ENCODE measurements at regions not wholly inside any gene's neighbourhood (a gene's known extent, or its start where the extent isn't known, plus 50 kb on each side); places are given as distances from the start of the nearest gene placed in this dataset.

- H3K9me3 ChIP-seq (ENCODE audit: control insufficient read depth, low read length) = no peaks in the 10 kb centered on the region
- 88 to 100% methylated on average over 1 of the region's 2 CpGs for WGBS, 2 experiments (ENCODE audit: insufficient coverage in 2 of 2)
- H3K27ac ChIP-seq (ENCODE audit: low read depth, low read length, severe bottlenecking) = no peak overlapping the region
- no peaks in the 10 kb centered on the region for H3K36me3 ChIP-seq (ENCODE audit: control insufficient read depth, insufficient read depth, low read length)
- no peak overlapping the region for H3K4me3 ChIP-seq (ENCODE audit: extremely low read depth, insufficient read depth, low read length, poor library complexity, severe bottlenecking)
- H3K4me1 ChIP-seq (ENCODE audit: control insufficient read depth, insufficient read depth, low read length, poor library complexity, severe bottlenecking) = no peaks in the 10 kb centered on the region
Observed at GRCh38 chr3:104856741-104857140, 510.0 kb upstream of the ALCAM start.

GRCh38 chr3:104868291-104868690 is 498.4 kb upstream of the ALCAM start:
- no peaks in the 10 kb centered on the region for H3K9me3 ChIP-seq (ENCODE audit: control insufficient read depth, low read length)
- H3K4me3 ChIP-seq (ENCODE audit: extremely low read depth, insufficient read depth, low read length, poor library complexity, severe bottlenecking) = no peak overlapping the region
- no peak overlapping the region for H3K27ac ChIP-seq (ENCODE audit: low read depth, low read length, severe bottlenecking)
- no peaks in the 10 kb centered on the region for H3K4me1 ChIP-seq (ENCODE audit: control insufficient read depth, insufficient read depth, low read length, poor library complexity, severe bottlenecking)
- H3K36me3 ChIP-seq (ENCODE audit: control insufficient read depth, insufficient read depth, low read length) = no peaks in the 10 kb centered on the region
- 88 to 89% methylated on average over 1 of the region's 2 CpGs for WGBS, 2 experiments (ENCODE audit: insufficient coverage in 2 of 2)

- no peaks in the 10 kb centered on the region for H3K9me3 ChIP-seq (ENCODE audit: control insufficient read depth, low read length)
- no peaks in the 10 kb centered on the region for H3K4me1 ChIP-seq (ENCODE audit: control insufficient read depth, insufficient read depth, low read length, poor library complexity, severe bottlenecking)
- 100% methylated on average over 1 of the region's 1 CpG; no CpG with 5 or more reads in 1 of the 2 experiments for WGBS, 2 experiments (ENCODE audit: insufficient coverage in 2 of 2)
- H3K4me3 ChIP-seq (ENCODE audit: extremely low read depth, insufficient read depth, low read length, poor library complexity, severe bottlenecking) = no peak overlapping the region
- H3K36me3 ChIP-seq (ENCODE audit: control insufficient read depth, insufficient read depth, low read length) = no peaks in the 10 kb centered on the region
- no peak overlapping the region for H3K27ac ChIP-seq (ENCODE audit: low read depth, low read length, severe bottlenecking)
Observed at GRCh38 chr3:104870276-104870675, 496.4 kb upstream of the ALCAM start.

GRCh38 chr3:104873331-104873730 is 493.4 kb upstream of the ALCAM start:
- Histone ChIP-seq H3K9me3 (ENCODE audit: control insufficient read depth, low read length) (no peaks in the 10 kb centered on the region), H3K4me3 (ENCODE audit: extremely low read depth, insufficient read depth, low read length, poor library complexity, severe bottlenecking) (no peak overlapping the region), H3K27ac (ENCODE audit: low read depth, low read length, severe bottlenecking) (no peak overlapping the region), H3K36me3 (ENCODE audit: control insufficient read depth, insufficient read depth, low read length) (no peaks in the 10 kb centered on the region), H3K4me1 (ENCODE audit: control insufficient read depth, insufficient read depth, low read length, poor library complexity, severe bottlenecking) (no peaks in the 10 kb centered on the region)
- no CpG with 5 or more reads among the region's 1 CpG for WGBS, 2 experiments (ENCODE audit: insufficient coverage in 2 of 2)

GRCh38 chr3:104878395-104878794 is 488.3 kb upstream of the ALCAM start:
- Histone ChIP-seq H3K27ac (ENCODE audit: low read depth, low read length, severe bottlenecking) (no peak overlapping the region), H3K4me1 (ENCODE audit: control insufficient read depth, insufficient read depth, low read length, poor library complexity, severe bottlenecking) (no peaks in the 10 kb centered on the region), H3K36me3 (ENCODE audit: control insufficient read depth, insufficient read depth, low read length) (no peaks in the 10 kb centered on the region), H3K4me3 (ENCODE audit: extremely low read depth, insufficient read depth, low read length, poor library complexity, severe bottlenecking) (no peak overlapping the region), H3K9me3 (ENCODE audit: control insufficient read depth, low read length) (no peaks in the 10 kb centered on the region)
- WGBS, 2 experiments (ENCODE audit: insufficient coverage in 2 of 2) = no CpG with 5 or more reads among the region's 2 CpGs

- Histone ChIP-seq H3K4me1 (ENCODE audit: control insufficient read depth, insufficient read depth, low read length, poor library complexity, severe bottlenecking) (no peaks in the 10 kb centered on the region), H3K27ac (ENCODE audit: low read depth, low read length, severe bottlenecking) (no peak overlapping the region), H3K9me3 (ENCODE audit: control insufficient read depth, low read length) (no peaks in the 10 kb centered on the region), H3K36me3 (ENCODE audit: control insufficient read depth, insufficient read depth, low read length) (no peaks in the 10 kb centered on the region), H3K4me3 (ENCODE audit: extremely low read depth, insufficient read depth, low read length, poor library complexity, severe bottlenecking) (no peak overlapping the region)
- WGBS, 2 experiments (ENCODE audit: insufficient coverage in 2 of 2) = 100% methylated on average over 1 to 2 of the region's 2 CpGs
Observed at GRCh38 chr3:104879919-104880318, 486.8 kb upstream of the ALCAM start.

- Histone ChIP-seq H3K4me3 (ENCODE audit: extremely low read depth, insufficient read depth, low read length, poor library complexity, severe bottlenecking) (no peak overlapping the region), H3K36me3 (ENCODE audit: control insufficient read depth, insufficient read depth, low read length) (no peaks in the 10 kb centered on the region), H3K9me3 (ENCODE audit: control insufficient read depth, low read length) (no peaks in the 10 kb centered on the region), H3K4me1 (ENCODE audit: control insufficient read depth, insufficient read depth, low read length, poor library complexity, severe bottlenecking) (no peaks in the 10 kb centered on the region), H3K27ac (ENCODE audit: low read depth, low read length, severe bottlenecking) (no peak overlapping the region)
- 69 to 82% methylated on average over 2 of the region's 3 CpGs for WGBS, 2 experiments (ENCODE audit: insufficient coverage in 2 of 2)
Observed at GRCh38 chr3:104885214-104885814, 481.4 kb upstream of the ALCAM start.

- Histone ChIP-seq H3K27ac (ENCODE audit: low read depth, low read length, severe bottlenecking) (no peak overlapping the region), H3K4me3 (ENCODE audit: extremely low read depth, insufficient read depth, low read length, poor library complexity, severe bottlenecking) (no peak overlapping the region), H3K9me3 (ENCODE audit: control insufficient read depth, low read length) (no peaks in the 10 kb centered on the region), H3K4me1 (ENCODE audit: control insufficient read depth, insufficient read depth, low read length, poor library complexity, severe bottlenecking) (no peaks in the 10 kb centered on the region), H3K36me3 (ENCODE audit: control insufficient read depth, insufficient read depth, low read length) (no peaks in the 10 kb centered on the region)
- WGBS, 2 experiments (ENCODE audit: insufficient coverage in 2 of 2) = 76 to 100% methylated on average over 2 of the region's 4 CpGs
Observed at GRCh38 chr3:104886220-104886995, 480.3 kb upstream of the ALCAM start.

GRCh38 chr3:104887069-104887468 is 479.6 kb upstream of the ALCAM start:
- Histone ChIP-seq H3K9me3 (ENCODE audit: control insufficient read depth, low read length) (no peaks in the 10 kb centered on the region), H3K4me1 (ENCODE audit: control insufficient read depth, insufficient read depth, low read length, poor library complexity, severe bottlenecking) (no peaks in the 10 kb centered on the region)
- no CpG with 5 or more reads among the region's 3 CpGs for WGBS, 2 experiments (ENCODE audit: insufficient coverage in 2 of 2)

GRCh38 chr3:104887619-104888018 is 479.1 kb upstream of the ALCAM start:
- Histone ChIP-seq H3K36me3 (ENCODE audit: control insufficient read depth, insufficient read depth, low read length) (no peaks in the 10 kb centered on the region), H3K4me1 (ENCODE audit: control insufficient read depth, insufficient read depth, low read length, poor library complexity, severe bottlenecking) (no peaks in the 10 kb centered on the region), H3K9me3 (ENCODE audit: control insufficient read depth, low read length) (no peaks in the 10 kb centered on the region), H3K4me3 (ENCODE audit: extremely low read depth, insufficient read depth, low read length, poor library complexity, severe bottlenecking) (no peak overlapping the region), H3K27ac (ENCODE audit: low read depth, low read length, severe bottlenecking) (no peak overlapping the region)
- 73 to 83% methylated on average over 1 to 2 of the region's 2 CpGs for WGBS, 2 experiments (ENCODE audit: insufficient coverage in 2 of 2)

More at GRCh38 chr3:104887069-104887468, 479.6 kb upstream of the ALCAM start:
- no peak overlapping the region for H3K4me3 ChIP-seq (ENCODE audit: extremely low read depth, insufficient read depth, low read length, poor library complexity, severe bottlenecking)
- no peak overlapping the region for H3K27ac ChIP-seq (ENCODE audit: low read depth, low read length, severe bottlenecking)
- no peaks in the 10 kb centered on the region for H3K36me3 ChIP-seq (ENCODE audit: control insufficient read depth, insufficient read depth, low read length)

- Histone ChIP-seq H3K36me3 (ENCODE audit: control insufficient read depth, insufficient read depth, low read length) (no peaks in the 10 kb centered on the region), H3K27ac (ENCODE audit: low read depth, low read length, severe bottlenecking) (no peak overlapping the region), H3K4me1 (ENCODE audit: control insufficient read depth, insufficient read depth, low read length, poor library complexity, severe bottlenecking) (no peaks in the 10 kb centered on the region), H3K4me3 (ENCODE audit: extremely low read depth, insufficient read depth, low read length, poor library complexity, severe bottlenecking) (no peak overlapping the region), H3K9me3 (ENCODE audit: control insufficient read depth, low read length) (no peaks in the 10 kb centered on the region)
- 82% methylated on average over 2 of the region's 2 CpGs; no CpG with 5 or more reads in 1 of the 2 experiments for WGBS, 2 experiments (ENCODE audit: insufficient coverage in 2 of 2)
Observed at GRCh38 chr3:104892044-104892443, 474.7 kb upstream of the ALCAM start.
